Activated CD4-positive, alpha-beta T cell treated with anti-CD3 and anti-CD28 coated beads, Interleukin-2, Interleukin-6, amounts not matched to agents 100 ng/mL and 50 ng/mL, durations not matched to agents 16 hours and 8 hours (primary cell): ENCODE measurements at regions not wholly inside any gene's neighbourhood (a gene's known extent, or its start where the extent isn't known, plus 50 kb on each side); places are given as distances from the start of the nearest gene placed in this dataset.

Experiments used
- DNase-seq: peaks from one replicate; pipeline ENCODE4 v3.0.0-alpha.2; 2020

DNA sequence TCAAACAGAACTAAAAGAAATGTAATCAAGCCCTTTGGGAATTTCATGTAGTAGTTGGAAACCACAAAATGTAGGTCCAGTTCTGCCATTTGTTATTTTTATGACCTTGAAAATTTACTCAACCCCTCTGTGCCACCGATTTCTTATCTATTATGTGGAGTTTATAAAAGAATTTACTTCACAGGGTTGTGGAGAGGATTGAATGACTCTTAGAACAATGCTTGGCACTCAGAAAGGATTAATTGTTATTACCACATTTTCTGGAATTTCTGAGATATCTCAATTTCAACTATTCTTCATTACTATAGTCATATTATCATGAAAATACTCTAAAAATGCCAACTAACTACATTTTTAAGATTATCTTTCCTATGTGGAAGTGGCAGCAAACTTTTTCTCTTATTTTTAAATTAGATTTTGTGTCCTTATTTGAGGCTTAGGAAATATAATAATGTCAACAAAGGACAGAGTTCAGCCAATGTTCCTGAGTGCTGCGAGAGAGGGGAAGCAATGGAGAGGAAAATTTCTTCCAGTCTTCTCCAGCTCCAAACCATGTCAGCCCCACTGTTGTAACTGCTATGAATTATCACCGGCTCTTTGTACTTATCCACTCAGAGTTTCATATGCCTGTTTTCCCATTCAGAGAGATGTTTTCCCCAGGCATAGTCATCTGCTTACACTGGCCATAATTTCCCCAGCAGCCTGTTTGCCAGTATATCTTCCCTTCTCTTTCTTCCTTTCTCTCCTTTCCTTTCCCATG is 525.6 kb downstream of the SPATA31D1 start:
- no peak for DNase-seq

DNA sequence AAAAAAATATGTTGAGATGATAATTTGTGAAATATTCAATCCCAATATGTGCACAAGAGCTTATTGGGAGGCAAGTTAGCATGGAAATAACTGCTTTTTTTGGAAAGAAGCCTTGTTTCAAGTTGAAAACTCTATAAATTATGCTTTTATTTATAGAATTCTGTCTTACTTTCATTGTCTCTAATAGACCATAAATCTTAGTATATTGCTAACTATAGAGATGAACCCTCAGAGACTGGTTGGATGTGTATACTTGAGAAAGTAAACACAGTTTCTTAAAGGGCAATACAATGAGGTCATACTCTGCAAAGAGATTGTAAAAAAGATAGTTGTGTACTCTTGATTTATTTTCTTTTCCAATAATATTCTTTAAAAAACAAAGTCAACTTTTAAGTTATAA is 530.3 kb downstream of the SPATA31D1 start:
- no peak for DNase-seq

DNA sequence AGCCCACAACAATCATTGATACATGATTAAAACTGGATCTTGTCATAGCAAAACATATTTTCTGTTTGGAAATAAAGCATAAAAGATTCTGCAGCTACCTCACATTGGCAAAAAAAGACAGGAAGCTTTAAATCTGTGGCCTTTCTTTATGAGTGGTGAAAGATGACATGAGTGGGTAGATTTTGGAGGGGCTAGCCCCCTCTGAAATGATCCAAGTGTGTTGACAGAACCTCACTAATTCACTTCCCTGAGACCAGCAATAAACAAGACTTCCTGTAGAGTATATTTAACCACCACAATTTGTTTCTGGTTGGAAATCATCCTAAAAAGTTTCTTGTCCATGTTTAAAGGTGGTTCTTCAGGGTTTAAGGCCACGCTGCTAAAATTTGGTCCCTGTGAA is 530.8 kb downstream of the SPATA31D1 start:
- DNase-seq, result no peak

DNA sequence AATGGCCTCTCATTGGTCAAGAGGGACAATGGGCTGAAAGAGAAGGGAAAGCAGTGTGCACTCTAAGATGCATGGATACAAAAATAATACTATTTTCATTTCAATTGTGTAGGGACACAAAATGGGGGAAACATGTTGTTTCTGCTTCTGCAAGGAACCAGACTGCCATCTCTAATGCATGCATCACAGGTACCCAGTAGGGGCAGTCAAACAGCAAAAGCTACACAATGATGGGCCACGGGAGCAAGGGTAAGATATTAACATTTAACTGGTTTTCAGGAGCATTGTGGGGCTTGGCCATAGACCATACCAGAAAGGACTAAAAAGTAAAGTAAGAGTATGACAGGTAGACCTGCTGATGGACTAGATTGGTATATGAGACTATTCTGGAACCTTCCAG is 535.8 kb downstream of the SPATA31D1 start:
- DNase-seq, result no peak

DNA sequence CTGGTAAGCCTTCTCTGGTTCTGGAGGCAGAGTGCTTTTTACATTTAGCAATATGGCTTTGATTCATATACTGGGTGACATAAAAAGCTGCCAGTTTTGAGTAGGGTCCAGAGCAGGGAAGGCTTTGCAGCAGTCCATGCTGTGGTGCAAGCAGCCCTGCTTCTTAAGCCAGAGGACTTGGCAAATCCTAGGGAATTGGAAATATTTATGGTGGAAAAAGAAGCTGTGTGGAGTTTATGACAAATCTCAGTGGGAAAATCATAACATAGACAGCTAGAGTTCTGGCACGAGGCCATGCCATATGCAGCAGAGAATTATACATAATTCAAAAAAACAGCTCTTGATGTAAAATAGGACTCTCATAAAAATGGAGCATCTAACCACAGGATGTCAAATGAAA is 536.4 kb downstream of the RASEF start:
- no peak for DNase-seq

DNA sequence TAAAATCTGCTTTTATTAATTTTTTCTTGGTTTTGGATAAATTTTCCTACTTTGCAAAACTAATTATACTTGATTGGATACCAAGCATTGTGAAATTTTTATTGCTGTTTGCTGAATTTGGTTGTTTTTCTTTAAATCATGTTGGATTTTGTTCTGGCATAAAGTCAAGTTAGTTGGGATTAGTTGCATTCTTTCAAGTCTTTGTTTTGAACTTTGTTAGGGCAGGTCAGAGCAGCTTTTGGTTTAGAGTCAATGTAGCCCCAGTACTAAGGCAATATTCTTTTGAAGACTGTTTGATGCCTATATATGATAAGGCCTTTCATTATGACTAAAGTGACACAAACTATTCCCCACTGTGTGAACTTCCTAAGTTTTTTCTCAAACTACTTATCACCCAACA is 531.1 kb downstream of the RASEF start:
- DNase-seq, result no peak

DNA sequence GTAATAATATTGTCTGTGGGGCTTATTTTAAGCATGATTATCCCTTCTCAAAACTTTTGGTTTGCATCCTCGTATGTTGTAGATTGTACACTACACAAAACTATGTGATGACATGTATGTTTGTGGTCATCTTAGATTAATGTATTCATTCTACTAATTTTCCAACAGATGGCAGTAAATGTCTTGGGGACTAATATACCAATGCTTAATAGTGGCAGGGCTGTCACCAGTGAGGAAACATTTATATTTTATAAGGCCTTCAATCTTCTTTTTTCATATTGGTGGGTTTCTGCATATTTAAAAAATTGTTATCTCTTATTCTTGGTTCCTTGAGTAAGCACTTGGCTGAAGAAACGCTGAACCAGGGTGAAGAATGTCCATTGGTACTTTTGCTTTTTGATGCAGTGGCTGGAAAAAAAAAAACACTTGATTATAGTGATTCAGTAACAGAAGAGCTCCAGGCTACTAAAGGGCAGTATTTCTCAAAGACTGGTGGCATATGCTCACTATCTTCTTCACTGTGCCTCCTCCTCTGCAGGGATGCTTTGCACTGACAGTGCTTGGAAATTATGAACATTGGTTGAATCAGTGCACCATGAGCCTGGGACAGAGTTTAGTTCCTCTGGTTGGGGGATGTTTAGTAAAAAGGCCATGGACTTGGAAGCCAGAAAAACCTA is 530.3 kb downstream of the RASEF start:
- DNase-seq, result no peak

DNA sequence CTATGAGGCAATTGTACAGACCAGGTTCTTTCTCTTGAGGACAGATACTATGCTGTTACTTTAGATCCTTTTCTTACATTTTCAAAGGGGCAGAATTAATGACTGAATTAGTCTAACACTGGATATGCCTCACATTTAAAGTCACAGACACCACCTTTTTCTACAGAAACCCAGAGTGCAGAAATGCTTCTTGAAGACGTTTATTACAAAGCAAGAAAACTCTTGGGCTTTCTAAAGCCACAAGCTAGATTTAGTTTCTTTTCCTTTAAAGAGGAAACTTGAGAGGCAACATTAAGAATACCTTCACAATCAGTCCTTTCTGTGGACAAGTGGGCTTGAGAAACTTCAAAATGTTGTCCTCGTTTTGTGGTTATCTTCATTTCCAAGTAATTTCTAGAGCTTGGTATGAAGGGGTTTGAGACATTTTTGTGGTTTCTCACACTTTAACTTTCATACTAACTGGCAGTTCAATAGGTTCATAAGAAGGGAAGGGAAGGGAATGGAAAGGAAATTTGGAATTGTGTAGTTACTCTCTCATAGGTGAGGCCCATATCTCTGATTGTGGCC is 527.4 kb downstream of the RASEF start:
- DNase-seq, result no peak

DNA sequence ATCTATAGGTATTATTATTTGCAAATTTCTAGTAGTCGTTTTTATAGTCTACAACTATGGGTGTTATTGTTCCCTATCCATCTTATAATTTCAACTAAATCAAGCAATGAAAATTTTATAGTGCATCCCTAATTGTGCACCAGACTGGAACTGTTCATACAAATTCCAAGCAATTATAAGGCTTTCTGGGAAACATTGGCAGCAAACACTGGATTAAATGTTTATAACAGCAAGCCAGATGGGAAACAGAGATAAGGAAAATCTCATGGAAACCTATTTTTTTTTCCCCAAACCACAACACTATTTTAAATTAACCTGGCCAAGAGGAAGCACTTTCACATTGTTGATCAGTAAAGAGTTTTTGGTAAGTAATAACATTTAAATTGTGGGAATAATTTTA is 524.3 kb downstream of the RASEF start:
- DNase-seq, result no peak

DNA sequence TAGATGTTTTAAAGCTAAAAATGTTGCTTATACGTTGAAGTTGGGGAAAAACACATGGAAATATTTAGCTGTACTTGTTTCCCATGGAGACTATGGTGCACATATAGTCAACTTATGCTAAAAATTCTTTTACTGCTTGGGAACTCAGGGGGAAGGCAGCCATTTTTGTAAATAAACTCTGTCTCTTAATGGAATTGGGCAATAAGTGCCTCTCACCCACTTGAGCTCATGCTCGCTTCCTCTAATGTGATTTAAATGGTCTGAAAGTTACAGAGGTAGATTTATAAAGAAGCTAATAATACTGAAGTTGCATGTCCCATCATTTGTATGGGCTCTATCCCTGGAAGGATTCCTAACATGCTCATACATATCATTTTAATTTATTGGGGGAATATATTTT is 523.8 kb downstream of the RASEF start:
- DNase-seq, result no peak

DNA sequence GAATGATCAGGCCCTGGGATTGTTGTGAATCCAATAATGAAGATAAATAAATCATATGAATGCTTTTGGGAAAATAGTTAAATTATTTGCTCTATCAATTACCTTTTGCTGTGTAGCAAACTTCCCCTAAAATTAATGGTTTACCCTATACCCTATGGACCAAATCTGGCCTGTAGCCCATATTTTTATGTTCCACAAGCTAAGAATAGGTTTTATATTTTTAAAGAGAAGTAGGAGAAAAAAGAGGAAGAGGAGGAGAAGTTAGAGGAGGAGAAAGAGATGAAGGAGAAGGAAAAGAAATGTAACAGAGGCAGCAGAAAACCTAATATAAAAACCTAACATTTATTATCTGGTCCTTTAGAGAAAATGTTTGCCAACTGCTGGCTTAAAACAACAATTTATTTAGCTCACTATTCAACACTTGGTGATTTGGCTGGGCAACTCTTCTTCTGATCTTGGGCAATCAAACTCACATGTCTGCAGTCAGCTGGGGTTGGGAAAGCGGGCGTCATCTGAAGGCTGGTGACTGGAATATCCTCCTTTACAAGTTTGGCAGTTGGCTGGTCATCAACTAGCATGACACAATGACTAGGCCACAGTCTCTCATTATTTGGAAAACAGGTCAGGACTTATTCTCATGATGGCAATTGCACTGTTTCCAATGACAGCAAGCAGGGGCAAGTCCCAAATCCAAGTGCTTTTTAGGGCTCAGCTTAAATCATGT is 522.9 kb downstream of the RASEF start:
- no peak for DNase-seq

DNA sequence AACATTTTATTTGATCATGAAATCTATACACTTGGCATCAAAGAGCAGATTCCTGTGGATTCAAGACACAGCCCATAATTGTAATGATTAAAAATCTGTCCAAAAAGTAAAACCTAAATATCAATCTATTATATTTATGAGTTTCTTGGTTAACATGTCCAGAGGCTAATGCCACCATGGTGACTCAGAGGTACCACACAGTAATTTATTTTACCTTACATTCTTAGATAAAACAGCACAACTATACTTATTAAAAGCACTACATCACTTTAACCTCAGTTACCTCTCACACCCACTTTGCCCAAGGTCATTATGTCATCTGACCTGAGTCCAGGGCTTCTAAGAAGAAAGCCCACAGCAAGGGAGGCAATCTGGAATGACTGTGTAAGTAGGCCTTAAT is 519.2 kb downstream of the RASEF start:
- DNase-seq, result no peak

DNA sequence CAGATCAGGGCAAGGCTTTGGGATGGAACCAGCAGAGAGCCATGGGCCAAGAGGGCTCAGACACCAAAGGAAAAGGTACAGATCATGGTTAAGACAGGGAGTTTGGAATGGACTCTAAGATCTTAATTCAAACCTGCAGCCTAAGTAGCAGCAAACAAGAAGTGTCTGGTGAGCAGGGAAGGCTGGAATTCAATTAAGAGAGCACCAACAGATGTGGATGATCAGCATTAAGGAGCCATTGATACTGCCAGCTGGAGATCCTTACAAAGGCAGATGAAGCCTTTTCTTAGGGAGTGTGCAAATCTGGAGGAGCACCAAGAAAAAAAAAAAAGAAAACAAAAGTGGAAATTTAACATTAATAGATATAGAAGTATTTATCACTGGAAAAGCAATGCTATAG is 516.8 kb downstream of the RASEF start:
- DNase-seq, result no peak

DNA sequence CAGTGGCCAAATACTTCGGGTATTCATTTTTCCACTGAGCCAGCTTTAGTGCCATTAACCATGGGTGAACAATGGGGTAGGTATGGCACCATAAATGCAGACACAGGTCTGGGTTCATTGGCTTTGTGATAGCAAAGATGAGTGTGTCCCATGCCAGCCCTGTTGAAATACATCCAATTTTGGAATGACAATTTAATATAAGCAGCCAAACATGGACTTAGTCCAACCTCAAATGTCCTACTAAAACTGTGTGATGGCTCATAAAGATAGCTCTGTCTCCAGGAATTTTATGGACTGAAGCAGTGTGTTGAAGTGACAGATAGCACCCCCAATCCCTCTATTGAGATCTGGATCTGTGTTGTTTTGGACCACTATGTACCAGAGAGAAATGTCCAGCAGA is 514.9 kb downstream of the RASEF start:
- DNase-seq, result no peak

DNA sequence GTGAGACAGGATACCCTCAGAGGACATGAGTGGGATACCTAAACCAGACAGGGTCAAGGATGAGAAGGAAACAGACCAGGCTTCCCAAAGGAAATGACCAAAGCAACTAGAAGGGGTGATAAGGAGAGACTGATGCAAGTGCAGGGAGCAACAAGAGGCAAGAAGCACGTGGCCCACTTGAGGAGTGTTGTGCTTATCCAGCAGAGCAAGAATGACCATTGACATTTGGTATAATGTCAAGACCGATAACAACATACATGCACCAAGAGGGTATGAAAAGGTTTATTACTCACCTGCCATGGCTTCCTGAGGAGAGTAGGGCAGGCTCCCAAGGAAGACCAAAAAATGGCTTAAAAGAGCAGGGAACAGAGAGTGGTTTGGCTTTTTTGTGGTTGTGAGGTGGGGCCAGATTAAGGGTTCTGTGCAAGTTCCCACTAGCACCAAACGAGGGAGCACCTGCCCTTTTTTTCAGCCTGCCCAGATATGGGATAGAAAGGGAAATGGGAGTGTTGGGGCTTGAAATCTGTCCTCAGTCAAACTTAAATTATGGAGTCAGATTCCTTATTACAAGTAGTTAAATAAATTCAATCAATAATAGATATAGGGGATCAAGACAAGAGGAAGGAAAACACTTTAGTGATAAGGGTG is 513.6 kb downstream of the RASEF start:
- DNase-seq, result no peak

DNA sequence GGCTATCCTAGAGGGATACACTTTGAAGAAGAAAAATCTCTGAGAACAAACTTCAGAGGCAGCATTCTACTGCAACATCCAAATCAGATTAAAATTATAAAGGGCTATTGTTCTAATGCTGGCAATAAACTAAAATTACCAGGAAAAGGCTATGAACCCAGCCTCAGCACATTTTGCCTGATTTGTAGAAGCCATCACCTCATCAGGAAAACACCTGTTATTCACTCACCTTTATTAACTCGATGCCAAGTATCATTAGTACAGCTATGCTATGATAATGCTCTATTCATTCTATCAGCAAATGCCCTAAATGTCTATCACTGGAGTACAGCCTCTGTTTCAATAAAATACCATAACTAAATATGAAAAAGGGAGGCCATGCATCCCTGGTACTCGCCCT is 510.2 kb downstream of the RASEF start:
- DNase-seq, result no peak

DNA sequence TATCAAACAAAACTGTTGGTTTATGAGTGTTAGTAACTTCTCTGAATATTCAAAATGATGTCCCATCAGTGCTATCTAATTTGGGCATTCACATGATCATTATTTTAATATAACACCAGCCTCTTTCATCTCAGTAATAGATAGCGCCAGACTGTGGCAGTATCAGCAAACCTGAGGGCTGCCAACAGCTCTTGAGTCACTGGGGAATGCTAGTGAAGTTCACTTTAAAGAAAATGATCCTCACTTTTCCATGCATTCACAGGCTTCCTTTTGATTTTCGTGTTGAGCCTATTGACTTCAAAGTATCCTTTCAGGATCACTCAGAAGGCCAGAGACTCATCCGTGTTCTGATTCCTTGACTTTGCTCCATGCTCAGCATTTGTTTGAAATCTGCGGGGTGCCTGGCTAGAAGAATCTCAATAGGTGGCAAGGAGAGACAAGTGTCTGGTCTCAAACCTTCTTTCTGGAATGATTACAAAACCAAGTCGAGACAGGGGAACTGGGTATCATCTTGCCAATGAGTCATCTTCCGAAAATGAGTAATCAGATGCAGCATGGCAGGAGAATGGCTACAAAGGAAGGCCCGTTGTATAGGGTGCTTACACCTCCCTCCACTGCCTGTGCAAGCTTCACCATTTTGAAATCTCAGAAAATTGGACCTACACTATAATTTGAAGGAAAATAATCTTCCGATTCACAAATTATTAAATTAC is 509.1 kb downstream of the RASEF start:
- peak; percentile 22 for DNase-seq

DNA sequence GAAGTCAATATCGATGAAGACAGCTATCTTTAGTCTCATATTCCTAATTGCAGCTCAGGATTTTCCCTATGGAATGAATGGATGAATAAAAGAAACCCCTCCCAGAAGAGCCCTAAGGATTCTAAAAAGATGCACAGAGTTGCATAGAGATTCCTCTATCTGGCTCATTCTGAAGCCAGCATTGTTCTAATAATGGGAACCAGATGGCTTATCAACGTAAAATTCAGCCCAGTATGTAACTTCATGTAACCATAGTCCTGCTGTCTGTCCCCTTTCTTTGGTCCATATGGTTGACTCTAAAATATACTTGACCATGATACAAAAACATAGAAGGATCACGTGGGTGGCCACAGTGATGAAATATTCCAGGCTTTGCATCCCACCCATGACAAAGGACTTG is 508.6 kb downstream of the RASEF start:
- DNase-seq, result no peak

DNA sequence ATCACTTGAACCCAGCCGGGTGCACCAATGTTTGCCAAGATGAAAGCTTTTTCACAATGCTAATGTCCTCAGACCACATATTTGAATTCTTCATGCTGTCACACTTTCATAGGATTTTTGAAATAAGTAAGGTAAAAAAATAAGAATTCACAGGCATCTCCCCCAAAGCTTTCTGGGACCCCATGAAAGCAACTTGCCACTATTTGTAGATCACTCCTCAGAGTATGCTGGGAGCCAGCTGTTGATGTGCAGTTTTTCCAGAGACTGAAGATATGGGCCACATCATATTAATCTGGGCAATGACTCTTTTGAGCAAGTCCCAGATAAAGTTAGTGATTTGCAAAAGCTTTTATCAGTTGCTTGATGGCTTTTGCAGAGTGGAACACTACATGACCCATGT is 507.9 kb downstream of the RASEF start:
- no peak for DNase-seq

DNA sequence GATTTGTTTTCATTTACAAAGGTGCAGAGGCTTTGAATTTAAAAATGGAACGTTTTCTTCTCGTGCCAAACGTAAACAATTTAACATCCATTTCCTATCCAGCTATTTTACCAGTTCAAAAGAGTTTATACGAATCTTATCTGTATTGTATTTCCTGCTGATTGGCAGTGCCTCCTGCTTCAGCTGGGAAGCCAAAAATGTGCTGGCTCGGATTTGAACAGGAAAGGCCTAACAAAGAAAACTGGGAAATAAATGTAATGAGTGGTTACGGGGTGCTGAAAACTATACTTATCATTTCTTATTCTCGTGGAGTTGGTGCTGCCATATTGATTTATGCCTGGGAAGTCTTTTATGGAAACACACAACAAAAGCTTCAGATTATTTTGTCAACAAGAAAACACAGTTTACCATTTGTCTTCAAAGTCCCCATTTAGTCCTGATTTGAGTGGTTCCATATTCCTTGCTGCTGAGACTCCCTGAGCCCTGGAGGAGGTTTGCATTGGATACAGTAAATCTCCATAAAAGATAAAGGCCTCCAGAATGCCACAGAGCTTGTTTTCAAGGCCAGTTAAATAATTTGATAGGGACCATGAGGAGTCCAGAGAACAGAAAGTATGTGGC is 507.4 kb downstream of the RASEF start:
- no peak for DNase-seq

DNA sequence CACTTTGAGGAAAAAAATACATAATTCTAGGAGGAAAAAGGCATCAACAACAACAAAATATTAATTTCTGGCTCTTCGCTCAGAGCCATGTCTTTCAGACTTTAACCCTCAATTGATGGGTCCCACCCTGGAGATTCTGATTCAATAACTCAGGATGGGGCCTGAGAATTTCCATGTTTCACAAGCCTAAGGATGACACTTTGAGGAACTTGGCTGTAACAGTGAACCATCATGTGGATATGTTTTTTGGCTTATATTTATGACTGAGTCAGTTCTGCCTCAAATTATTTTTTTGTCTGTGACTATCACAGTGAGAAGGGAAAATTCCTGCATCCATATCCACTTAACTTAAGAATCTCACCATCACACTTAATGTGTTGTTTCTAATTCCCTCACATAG is 504.6 kb downstream of the RASEF start:
- no peak for DNase-seq
